NCI-H2227 treated with DMSO at 0.1 percent for 48 hours (cell line): ENCODE measurements at regions not wholly inside any gene's neighbourhood (a gene's known extent, or its start where the extent isn't known, plus 50 kb on each side); places are given as distances from the start of the nearest gene placed in this dataset.
"Not testable (repeated sequence)": the region's sequence is repeated elsewhere in the genome, so short reads cannot be mapped to it uniquely, and the experiment has no call there.

Experiments
- DNase-seq: peaks from one replicate; lab custom pipeline; 2025; lab: John Stamatoyannopoulos, UW

- DNase-seq: no peak
These were observed 511.4 kb upstream of the ZFP42 start for GRCh38 chr4:187484186-187484585.

DNA sequence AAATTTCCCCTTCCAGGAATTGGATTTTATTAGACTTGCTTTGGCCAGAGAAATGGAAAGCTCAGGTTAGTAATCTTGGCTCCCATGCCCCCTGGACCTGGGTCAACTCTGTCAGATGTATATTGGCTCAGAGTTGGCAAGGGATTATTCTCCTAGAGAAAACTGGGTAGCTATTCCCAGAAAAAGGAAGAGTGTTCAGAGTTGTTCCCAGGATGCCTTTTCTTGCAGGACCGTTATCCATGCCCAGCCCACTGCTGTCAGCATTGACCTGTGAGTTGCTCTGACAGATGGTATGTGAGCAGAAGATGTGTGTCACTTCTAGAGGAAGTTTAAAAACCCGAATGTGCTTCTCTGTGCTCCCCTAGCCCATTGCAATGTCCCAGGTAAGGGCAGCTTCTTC lies 509.9 kb upstream of the ZFP42 start:
- DNase-seq: no peak

GRCh38 chr4:187491286-187491685 lies 504.3 kb upstream of the ZFP42 start:
- DNase-seq: no peak

DNA sequence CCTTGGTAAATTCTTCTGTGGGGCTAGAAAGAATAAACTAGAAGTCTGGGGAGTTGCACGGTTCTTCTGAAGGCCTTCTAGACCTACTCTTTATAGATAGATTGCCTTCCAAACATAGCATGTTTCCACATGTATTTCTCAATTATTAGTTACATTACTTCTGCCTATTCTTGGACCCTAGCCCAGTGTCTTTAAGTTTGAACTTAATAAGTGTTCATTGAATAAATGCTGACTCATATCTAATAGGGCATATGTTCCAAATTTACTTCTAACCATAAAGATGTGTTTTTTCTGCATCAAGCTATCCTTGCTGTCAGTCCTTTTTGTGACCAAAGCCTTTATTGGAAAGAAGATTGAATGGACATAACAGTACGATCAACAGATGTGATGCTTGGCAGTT lies 503.6 kb upstream of the ZFP42 start:
- DNase-seq: no peak

- no peak for DNase-seq
These were observed 501.9 kb upstream of the ZFP42 start for GRCh38 chr4:187493661-187494060.

DNA sequence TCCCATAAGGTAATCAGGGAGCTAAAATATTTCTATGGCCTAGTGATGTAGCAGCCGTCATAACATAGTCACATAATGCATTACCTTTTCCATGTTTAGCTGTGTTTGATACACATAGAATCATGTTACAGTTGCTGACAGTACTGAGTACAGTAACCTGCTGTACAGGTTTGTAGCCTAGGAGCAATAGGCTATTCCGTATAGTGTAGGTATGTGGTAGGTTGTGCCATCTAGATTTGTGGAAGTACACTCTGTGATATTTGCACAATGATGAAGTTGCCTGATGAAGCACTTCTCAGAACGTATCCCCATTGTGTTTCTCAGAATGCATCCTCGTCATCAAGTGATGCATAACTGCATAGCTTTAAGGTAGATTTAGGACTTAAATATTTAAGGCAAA lies 495.6 kb upstream of the ZFP42 start:
- DNase-seq: no peak

- DNase-seq: no peak
These were observed 494.8 kb upstream of the ZFP42 start for GRCh38 chr4:187500796-187501195.

DNA sequence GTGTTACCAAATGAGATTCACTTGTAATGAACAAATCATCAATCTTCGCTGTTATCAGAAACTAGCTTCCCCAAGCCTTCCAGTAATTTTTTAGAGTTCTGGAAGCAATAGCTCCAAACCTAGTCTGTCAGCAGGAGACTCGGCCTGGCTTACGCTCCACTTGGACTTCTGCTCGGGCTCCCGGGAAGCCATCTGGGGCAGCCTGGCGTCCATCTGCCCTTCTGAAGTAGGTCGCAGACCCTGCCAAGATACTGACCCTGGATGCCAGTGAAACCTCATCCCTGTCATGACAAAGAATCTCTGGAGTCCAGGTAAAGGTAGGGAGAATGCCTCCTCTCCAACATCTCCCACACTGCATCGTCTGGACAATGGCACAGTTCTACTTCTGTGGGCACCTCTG lies 493.8 kb upstream of the ZFP42 start:
- no peak for DNase-seq

GRCh38 chr4:187504974-187505797 lies 490.4 kb upstream of the ZFP42 start:
- no peak for DNase-seq

- not testable (repeated sequence) for DNase-seq
These were observed 489.8 kb upstream of the ZFP42 start for GRCh38 chr4:187505798-187506141.

DNA sequence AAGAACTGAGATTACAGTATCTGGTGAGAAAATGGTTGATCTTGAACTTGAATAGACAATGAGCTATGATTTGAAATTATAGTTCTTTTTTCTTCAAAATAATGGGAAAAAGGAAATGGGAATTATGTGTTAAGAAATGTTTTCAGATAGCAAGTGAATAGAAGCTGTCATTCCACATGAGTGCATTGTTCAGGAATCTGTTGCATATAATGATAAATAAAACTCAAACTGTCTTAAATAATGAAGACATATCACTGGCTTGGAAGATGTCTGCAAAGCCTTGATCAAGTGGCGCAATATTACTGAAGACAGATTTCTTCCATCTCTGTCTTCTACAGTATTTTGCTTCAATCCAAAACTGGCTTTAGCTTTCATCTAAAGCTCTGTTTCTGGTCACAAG lies 479.3 kb upstream of the ZFP42 start:
- no peak for DNase-seq

DNA sequence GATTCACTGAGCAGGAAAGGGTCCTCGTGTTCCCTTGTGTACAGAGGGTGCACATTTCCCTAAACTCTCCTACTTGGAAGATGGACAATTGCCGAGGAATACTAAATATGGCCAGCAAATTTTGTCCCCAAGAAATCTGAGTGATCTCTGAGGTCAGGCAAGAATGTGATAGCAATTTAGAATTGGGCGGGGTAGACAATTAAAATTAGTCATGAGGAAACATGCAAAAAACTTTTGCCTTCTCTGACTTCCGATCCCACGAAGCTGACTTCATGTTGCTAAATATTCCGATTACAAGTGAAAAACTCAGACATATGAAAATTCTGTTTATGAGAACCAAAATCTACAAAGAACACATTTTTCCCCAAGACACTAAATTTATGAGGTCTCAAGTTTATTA lies 453.9 kb upstream of the ZFP42 start:
- DNase-seq: no peak

- no peak for DNase-seq
These were observed 451.0 kb upstream of the ZFP42 start for GRCh38 chr4:187544461-187545053.

DNA sequence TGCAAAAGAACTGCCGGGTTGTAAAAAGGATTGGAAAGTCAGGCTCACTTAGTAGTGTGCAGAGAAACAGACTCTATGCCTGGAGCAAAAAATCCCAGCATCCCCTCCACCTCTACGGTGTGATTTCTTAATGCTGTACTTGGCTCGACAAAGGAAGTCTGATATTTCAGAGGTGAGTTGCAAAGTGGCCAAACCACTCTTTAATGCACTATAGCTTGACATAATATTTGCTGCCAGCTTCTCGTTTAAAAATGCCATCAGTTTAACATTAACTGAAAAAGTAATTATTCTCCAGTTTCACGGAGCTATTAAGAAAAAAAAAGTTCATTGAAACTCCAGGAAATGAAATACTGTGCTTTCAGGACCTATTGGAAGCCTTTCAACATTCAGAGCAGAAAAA lies 448.3 kb upstream of the ZFP42 start:
- DNase-seq: no peak

- no peak for DNase-seq
These were observed 445.2 kb upstream of the ZFP42 start for GRCh38 chr4:187550256-187550950.

DNA sequence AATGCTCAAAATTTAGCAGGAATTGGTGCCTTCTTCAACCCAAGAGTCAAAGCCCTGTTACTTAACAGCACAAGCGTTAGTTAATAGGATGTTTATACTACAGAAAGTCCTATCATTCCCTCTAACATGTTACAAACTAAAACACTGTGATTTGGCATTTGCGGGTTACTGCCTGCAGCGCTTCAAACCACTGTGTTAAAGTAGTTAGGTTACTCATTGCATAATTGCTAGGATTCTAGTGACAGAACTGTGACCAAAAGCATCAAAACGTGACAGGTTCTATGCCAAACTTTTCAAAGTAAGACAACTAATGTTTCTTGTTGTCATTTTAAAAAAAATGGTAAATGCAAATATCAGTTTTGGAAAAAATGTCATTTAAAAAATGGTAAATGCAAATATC lies 442.8 kb upstream of the ZFP42 start:
- no peak for DNase-seq

GRCh38 chr4:187555174-187555573 lies 440.4 kb upstream of the ZFP42 start:
- no peak for DNase-seq

DNA sequence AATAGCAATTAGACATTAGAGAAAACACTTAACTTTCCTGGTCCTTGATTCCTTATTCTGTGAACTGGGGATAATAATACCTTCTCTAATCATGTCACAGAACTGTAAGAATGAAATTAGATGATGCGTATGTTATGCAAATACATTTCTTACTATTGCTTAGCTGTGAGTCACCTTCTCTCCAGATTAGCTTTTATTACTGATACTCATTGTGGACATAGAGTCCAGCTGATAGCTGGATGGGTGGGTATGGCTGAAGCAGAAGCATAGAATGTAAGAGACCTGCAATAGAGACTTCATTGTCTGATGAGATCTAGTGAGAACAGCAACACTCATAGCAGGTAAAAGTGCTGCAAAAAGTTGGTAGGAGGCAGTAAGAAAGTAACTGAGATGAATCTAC lies 437.2 kb upstream of the ZFP42 start:
- DNase-seq: no peak

GRCh38 chr4:187562345-187562744 lies 433.2 kb upstream of the ZFP42 start:
- no peak for DNase-seq

GRCh38 chr4:187565416-187565815 lies 430.2 kb upstream of the ZFP42 start:
- DNase-seq: no peak

GRCh38 chr4:187569871-187570270 lies 425.7 kb upstream of the ZFP42 start:
- no peak for DNase-seq

DNA sequence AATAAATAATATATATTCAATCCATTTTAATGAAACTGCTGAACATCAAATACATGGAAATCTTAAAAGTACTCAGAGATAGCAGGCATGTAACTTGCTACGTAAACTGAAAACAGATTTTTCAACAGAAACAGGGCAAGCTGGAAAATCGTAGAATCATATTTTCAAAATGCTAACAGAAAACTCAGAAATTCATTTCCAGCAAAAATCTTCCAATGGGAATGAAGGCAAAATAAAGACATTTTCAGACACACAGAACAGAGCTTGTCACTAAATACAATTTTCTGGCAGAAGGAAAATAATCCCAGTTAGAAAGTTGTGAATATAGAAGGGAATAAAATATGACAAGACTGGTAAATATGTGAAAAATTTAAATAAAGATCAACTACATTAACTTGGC lies 419.9 kb upstream of the ZFP42 start:
- DNase-seq: no peak

DNA sequence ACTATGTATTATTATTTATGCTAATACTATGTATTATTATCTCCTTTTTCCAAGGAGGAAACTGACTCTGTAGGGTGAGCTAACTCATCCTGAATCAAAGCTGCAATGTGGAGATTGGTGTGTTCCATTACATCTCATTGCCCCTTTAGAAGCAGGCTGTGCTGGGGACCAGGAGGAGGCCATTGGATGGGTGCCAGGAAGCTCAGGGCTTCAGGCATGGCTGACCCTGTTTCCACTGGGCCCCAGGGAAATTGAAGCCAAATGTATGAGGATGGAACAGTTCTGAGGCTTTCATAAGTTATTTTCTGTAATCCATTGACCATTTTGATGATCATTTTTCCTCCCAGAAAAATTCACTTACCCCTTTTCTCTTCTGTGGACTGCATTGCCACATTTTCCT lies 418.8 kb upstream of the ZFP42 start:
- no peak for DNase-seq
